SK-N-SH treated with all-trans-retinoic acid at 6 μM for 48 hours (cell line): ENCODE measurements at regions not wholly inside any gene's neighbourhood (a gene's known extent, or its start where the extent isn't known, plus 50 kb on each side); places are given as distances from the start of the nearest gene placed in this dataset.

Experiments used
- PATZ1 ChIP-seq: fragments of 250-450 bp; sonication (Bioruptor Pico); IDR thresholded peaks from 2 replicates; pipeline ENCODE4 v1.8.0; 2020; ENCODE audit warnings: mild to moderate bottlenecking, moderate library complexity, borderline replicate concordance
- TF ChIP-seq, protein P1 (sequence below): fragments of 250-450 bp; sonication (Bioruptor Pico); IDR thresholded peaks from 2 replicates; pipeline ENCODE4 v1.5.1; 2021; ENCODE audit warnings: mild to moderate bottlenecking, moderate library complexity

DNA sequence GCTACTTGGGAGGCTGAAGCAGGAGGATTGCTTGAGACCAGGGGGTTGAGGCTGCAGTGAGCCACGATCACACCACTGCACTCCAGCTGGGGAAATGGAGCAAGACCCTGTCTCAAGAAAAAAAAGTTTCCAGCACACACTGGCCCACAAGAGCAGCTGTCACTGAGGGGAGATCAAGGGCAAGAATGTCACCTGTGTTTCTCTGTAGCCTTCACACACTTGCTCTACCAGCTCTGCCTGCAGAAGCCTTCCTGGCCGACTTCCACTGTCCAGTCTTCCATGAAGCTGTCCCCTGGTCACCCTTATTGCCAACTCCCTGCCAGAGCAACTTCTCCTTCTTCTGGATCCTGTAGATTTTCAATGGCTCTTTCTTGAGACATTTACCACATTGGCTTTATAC lies 158.0 kb downstream of the KCTD15 start:
- TF ChIP-seq, protein P1, sequence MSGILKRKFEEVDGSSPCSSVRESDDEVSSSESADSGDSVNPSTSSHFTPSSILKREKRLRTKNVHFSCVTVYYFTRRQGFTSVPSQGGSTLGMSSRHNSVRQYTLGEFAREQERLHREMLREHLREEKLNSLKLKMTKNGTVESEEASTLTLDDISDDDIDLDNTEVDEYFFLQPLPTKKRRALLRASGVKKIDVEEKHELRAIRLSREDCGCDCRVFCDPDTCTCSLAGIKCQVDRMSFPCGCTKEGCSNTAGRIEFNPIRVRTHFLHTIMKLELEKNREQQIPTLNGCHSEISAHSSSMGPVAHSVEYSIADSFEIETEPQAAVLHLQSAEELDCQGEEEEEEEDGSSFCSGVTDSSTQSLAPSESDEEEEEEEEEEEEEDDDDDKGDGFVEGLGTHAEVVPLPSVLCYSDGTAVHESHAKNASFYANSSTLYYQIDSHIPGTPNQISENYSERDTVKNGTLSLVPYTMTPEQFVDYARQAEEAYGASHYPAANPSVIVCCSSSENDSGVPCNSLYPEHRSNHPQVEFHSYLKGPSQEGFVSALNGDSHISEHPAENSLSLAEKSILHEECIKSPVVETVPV (CRISPR knock-in tag), result no peak
- no peak for TF ChIP-seq PATZ1
